Activated CD4-positive, alpha-beta T cell treated with anti-CD3 and anti-CD28 coated beads for 36 hours (primary cell): ENCODE measurements at regions not wholly inside any gene's neighbourhood (a gene's known extent, or its start where the extent isn't known, plus 50 kb on each side); places are given as distances from the start of the nearest gene placed in this dataset.
"Not testable (repeated sequence)": the region's sequence is repeated elsewhere in the genome, so short reads cannot be mapped to it uniquely, and the experiment has no call there.

Experiments used
- ATAC-seq: fragments of 200-7000 bp; cut with Tn5 transposase; one replicate; pipeline ENCODE4 v1.10.0; 2021; ENCODE audit warnings: mild to moderate bottlenecking, moderate library complexity
- CTCF ChIA-PET: fragments of 350-600 bp; sonication (Branson Sonifier 250); formaldehyde crosslinking; loops from one replicate; lab custom pipeline; 2021; ENCODE audit warnings: antibody characterized with exemption; lab: Charles Lee
- POLR2A ChIA-PET: fragments of 350-600 bp; sonication (Branson Sonifier 250); formaldehyde crosslinking; loops from one replicate; lab custom pipeline; 2021; ENCODE audit warnings: antibody characterized with exemption, inconsistent platforms; lab: Charles Lee
- DNase-seq: peaks from one replicate; pipeline ENCODE4 v3.0.0-alpha.2; 2020
- H3K27ac Mint-ChIP-seq: one replicate; pipeline ENCODE4 v1.8.0; 2021; ENCODE audit warnings: mixed read lengths
- H3K27me3 Mint-ChIP-seq: one replicate; pipeline ENCODE4 v1.8.0; 2021; ENCODE audit warnings: mixed read lengths
- H3K36me3 Mint-ChIP-seq: one replicate; pipeline ENCODE4 v1.8.0; 2021; ENCODE audit warnings: low read depth, mixed read lengths
- H3K4me1 Mint-ChIP-seq: one replicate; pipeline ENCODE4 v1.8.0; 2021; ENCODE audit warnings: mixed read lengths
- H3K4me3 Mint-ChIP-seq: one replicate; pipeline ENCODE4 v1.8.0; 2021; ENCODE audit warnings: mild to moderate bottlenecking, moderate library complexity, mixed read lengths
- H3K9me3 Mint-ChIP-seq: one replicate; pipeline ENCODE4 v1.8.0; 2021; ENCODE audit warnings: low read depth, mixed read lengths
- intact Hi-C, 2 experiments: fragments of 100-400 bp; cut with DNase I in 1 of 2; cut with micrococcal nuclease in 1 of 2; formaldehyde crosslinking; loops; one replicate each; pipeline versions ENCODE4 v1.14.2 to v1.15.1; 2022 to 2024; cut with DNase I, micrococcal nuclease

DNA sequence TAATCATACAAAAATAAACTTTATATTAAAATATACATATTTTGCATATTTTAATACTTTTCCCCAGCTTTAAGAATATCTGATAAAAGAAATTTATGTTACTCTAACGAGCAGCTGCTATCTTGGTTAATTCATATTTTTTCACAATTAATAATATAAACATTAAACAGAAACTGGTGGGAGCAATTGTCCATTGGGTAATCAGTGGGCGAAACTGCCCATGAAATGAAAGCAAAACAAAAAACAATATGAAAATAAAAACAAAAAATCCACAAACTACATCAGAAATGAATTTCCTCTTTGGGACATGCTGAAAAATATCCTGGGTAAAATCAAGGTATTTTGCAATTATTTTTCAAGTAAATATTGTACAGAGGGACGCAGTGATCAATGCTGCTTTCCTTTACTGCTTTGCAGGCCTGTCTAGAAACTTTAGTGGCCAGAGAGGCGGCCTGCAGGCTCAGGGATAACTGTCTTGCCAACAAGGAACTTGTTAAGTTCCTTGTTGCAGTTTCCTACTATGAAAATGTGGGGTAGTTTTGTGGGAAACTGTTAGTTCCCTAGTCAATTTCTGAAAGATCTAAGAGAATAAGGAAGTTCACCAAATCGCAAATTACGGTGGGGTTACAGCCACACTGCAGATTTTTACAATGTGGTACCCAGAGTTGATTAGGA lies 309.0 kb upstream of the PLGLB2 start:
- ATAC-seq, H3K27ac Mint-ChIP-seq, H3K36me3 Mint-ChIP-seq, H3K9me3 Mint-ChIP-seq, H3K4me3 Mint-ChIP-seq, POLR2A ChIA-PET, DNase-seq, H3K27me3 Mint-ChIP-seq, CTCF ChIA-PET, intact Hi-C loops: not testable (repeated sequence)
- H3K4me1 Mint-ChIP-seq: peaks cover 18% of the 10 kb centered on the region

DNA sequence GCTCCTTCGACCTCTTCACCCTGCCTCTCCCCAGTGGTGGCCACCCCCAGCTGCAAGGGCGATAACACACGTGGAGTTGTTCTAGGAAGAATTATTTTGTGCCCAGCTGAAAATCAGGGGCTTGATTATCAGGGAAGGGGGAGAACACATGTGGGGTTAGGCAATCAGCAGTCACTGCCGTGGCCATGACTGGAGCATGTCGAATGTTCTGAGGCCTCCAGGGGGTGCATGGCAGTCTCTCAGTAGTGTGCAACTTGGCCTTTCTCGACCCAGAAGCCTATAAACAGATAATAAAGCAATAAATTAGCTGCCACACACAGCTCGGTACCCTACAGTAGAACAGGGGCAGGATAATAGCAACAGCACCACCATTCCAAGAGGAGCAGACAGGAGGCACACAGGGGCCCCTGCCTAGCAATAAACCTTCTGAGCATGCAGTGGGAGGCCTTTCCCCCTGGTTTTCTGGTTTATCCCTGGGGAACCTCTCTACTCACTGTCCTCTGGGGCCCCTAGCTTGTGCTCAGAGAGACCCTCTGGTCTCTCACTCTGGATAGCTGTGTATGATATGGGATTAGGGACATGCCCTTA lies 308.2 kb upstream of the PLGLB2 start:
- POLR2A ChIA-PET, H3K4me3 Mint-ChIP-seq, DNase-seq, H3K27me3 Mint-ChIP-seq, ATAC-seq, H3K27ac Mint-ChIP-seq, intact Hi-C loops, CTCF ChIA-PET, H3K9me3 Mint-ChIP-seq, H3K36me3 Mint-ChIP-seq: not testable (repeated sequence)
- peaks cover 22% of the 10 kb centered on the region for H3K4me1 Mint-ChIP-seq

DNA sequence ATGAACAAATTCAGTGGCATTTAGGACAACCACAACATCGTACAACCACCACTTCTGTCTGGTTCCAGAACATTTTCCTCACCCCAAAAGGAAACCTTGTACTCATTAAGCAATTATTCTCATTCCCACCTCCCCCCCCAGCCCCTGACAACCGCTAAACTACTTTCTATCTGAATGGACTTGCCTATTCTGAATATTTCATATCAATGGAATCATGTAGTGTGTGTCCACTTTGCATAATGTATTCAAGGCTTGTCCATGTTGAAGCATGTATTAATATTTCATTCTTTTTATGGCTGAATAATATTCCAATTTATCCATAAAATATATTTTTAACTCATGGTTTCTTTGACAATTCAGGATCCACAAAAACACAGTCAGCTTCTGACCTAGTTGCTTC lies 307.2 kb upstream of the PLGLB2 start:
- intact Hi-C loops: not testable (repeated sequence)

DNA sequence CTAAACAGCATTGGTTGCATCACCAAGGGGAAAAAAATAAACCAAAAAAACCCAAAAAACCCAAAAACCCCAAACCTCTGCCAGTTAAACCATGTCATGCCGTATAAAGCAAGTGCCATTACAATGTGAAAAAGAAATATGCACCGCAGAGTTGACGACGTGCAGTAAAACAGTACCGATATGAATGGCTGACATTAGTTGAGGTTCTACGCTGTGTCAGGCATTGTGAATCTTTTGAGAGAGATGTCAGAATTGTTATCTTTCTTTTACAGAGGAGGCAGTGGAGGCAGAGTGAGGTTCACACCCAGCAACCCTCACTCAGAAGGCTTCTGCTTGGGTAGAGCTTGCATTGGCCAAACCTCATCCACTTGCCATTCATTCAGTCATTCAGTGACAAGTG lies 306.5 kb upstream of the PLGLB2 start:
- H3K9me3 Mint-ChIP-seq, H3K4me3 Mint-ChIP-seq, H3K27ac Mint-ChIP-seq, H3K27me3 Mint-ChIP-seq, POLR2A ChIA-PET, H3K36me3 Mint-ChIP-seq, intact Hi-C loops, CTCF ChIA-PET, DNase-seq: not testable (repeated sequence)
- ATAC-seq: peak; percentile 7
- peaks cover 32% of the 10 kb centered on the region for H3K4me1 Mint-ChIP-seq

More for the DNA sequence above, 307.2 kb upstream of the PLGLB2 start:
- CTCF ChIA-PET, ATAC-seq, H3K4me3 Mint-ChIP-seq, H3K27me3 Mint-ChIP-seq, H3K36me3 Mint-ChIP-seq, H3K9me3 Mint-ChIP-seq, H3K27ac Mint-ChIP-seq, DNase-seq, POLR2A ChIA-PET: not testable (repeated sequence)
- H3K4me1 Mint-ChIP-seq: peaks cover 30% of the 10 kb centered on the region

DNA sequence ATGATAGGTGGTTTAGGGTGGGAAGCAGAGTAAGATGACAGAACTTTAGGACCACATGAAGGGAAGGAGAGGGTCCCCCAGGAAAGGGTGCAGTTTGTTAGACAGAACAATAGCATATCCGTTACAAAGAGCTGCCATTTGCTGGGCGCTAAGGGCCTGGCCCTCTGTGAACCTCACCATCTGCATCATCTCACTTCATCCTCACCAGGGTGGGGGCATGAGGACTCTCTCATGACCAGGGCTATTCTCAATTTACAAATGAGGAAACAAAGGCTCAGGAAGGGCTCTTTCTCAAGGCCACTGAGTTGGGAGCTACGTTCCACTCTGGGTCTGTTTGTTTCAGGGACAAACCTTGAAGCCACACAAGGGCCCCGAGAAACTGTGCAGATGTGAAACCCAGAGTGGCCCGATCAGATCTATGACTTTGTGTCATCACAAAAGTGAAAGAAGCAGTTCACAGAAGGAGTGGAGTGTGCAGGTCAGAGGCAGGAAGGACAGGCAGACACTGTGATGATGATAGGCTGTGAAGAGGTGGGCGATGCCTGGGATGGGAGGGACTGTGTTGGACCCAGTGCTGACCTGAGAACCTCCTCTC lies 304.8 kb upstream of the PLGLB2 start:
- peak; percentile 56 for DNase-seq
- H3K9me3 Mint-ChIP-seq, H3K36me3 Mint-ChIP-seq, H3K4me3 Mint-ChIP-seq, POLR2A ChIA-PET, H3K27me3 Mint-ChIP-seq, CTCF ChIA-PET, intact Hi-C loops: not testable (repeated sequence)
- ATAC-seq: peak; percentile 75
- H3K27ac Mint-ChIP-seq: peak overlapping the region; percentile 19
- peaks cover 35% of the 10 kb centered on the region for H3K4me1 Mint-ChIP-seq

DNA sequence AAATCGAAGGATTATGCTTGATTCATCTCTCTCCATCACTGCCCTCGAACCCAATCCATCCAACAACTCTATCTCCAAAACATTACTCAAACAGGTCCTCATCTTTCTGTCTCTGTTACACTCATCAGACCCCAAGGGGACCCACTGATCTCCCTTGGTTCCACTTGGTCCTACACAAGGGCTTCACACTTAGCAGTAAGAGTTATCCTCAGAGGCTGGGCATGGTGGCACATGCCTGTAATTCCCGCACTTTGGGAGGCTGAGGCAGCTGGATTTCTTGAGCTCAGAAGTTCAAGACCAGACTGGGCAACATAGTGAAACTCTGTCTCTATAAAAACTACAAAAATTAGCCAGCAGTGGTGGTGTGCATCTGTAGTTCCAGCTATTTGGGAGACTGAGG lies 302.9 kb upstream of the PLGLB2 start:
- CTCF ChIA-PET, POLR2A ChIA-PET, H3K36me3 Mint-ChIP-seq, H3K27me3 Mint-ChIP-seq, H3K27ac Mint-ChIP-seq, H3K4me3 Mint-ChIP-seq, intact Hi-C loops, ATAC-seq, H3K9me3 Mint-ChIP-seq, DNase-seq: not testable (repeated sequence)
- peaks cover 35% of the 10 kb centered on the region for H3K4me1 Mint-ChIP-seq

DNA sequence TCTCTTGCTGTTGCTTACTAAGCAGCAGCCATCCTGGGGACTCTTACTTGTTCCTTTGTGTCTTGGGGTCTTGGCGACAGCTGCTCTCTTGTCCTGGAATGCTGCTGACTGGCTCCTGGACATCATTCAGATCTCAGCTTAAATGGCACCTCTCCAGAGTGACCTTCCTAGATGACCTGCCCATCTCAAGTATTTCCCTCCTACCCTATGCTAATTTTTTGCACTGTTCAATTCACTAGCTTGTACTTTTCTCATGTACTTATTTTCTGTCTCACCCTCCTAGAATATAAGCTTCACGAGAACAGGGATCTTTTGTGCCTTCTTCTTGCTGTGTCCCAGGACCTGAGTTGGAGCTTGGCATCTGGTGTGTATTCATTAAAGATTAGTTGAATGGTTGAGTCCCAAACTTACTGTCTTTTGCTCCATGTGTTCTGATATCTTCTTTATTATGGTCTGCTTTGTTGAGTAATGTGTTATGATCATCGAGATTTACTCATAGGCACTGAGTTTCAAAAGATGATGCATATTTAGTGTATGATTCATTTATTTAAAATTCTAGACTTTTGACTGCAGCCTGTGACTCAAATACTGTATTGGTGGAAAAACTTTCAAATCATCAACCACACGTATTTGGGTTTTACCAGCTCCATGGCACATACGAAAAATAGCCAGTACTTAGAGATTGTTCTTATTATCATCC lies 302.1 kb upstream of the PLGLB2 start:
- intact Hi-C loops: not testable (repeated sequence)

DNA sequence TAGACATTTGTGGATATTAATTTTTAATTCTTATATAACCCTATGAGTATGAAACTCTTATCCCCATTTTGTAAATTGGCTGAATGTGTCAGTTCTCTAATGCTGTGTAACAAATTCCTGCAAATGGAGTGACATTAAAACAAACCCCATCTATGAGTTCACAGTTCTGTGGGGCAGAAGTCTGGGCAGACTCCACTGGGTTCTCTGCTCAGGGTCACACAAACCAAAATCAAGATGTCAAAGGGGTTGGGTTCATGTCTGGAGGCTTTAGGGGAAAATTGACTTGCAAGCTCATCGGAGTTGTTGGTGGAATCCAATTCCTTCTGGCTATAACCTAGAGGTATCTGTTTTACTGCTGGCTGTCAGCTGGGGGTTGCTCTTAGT lies 301.6 kb upstream of the PLGLB2 start:
- POLR2A ChIA-PET, H3K27ac Mint-ChIP-seq, intact Hi-C loops, CTCF ChIA-PET, H3K36me3 Mint-ChIP-seq, DNase-seq, H3K4me3 Mint-ChIP-seq, H3K9me3 Mint-ChIP-seq, H3K27me3 Mint-ChIP-seq: not testable (repeated sequence)
- peaks cover 32% of the 10 kb centered on the region for H3K4me1 Mint-ChIP-seq
- peak; percentile 48 for ATAC-seq

More for the DNA sequence above, 302.1 kb upstream of the PLGLB2 start:
- H3K4me3 Mint-ChIP-seq, POLR2A ChIA-PET, H3K9me3 Mint-ChIP-seq, CTCF ChIA-PET, DNase-seq, H3K27me3 Mint-ChIP-seq, H3K36me3 Mint-ChIP-seq: not testable (repeated sequence)
- Mint-ChIP-seq H3K27ac (peak overlapping the region; percentile 79), H3K4me1 (peaks cover 35% of the 10 kb centered on the region)
- ATAC-seq: peak; percentile 66

DNA sequence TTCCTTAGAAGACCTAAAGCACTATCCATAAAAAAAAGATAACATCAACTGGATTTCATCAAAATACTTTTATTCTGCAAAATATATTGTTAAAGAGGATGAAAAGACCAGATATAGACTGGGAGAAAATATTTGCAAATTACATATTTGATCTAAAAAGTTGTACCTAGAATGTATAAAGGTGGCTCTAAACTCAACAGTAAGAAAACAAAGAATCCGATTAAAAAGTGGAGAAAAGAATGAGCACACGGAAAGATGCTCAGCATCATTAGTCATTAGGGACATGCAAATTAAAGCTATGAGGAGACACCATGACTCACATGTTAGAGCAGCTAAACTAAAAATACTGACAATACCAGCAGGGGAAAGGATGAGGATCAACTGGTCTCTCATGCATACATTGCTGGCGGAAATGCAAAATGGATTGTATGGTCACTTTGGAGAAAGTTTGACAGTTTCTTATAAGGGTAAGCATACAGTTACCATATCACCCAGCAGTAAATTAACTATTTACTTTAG lies 298.4 kb upstream of the PLGLB2 start:
- H3K36me3 Mint-ChIP-seq, H3K27ac Mint-ChIP-seq, DNase-seq, H3K9me3 Mint-ChIP-seq, intact Hi-C loops, POLR2A ChIA-PET, H3K27me3 Mint-ChIP-seq, H3K4me3 Mint-ChIP-seq, CTCF ChIA-PET: not testable (repeated sequence)
- peak; percentile 45 for ATAC-seq
- peaks cover 21% of the 10 kb centered on the region for H3K4me1 Mint-ChIP-seq

DNA sequence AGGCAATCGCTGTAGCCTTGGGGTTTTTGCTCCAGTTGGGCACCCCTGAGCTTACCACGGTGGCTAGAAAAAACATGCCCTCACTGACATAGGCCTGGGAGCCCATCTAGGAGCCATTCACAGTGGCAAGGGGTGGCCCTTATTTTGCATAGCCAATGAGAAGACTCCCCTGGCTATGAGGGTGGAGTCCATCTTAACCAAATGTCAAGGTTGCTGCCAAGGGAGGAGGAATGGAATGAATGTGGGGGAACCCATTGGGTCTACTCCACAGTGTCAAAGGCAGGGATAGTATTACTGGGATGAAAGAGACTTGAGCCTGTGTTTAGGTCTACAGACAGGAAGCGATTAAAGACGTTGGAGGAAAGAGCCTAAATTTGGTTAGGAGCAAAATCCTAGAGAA lies 295.7 kb upstream of the PLGLB2 start:
- ATAC-seq, intact Hi-C loops, H3K27me3 Mint-ChIP-seq, H3K4me1 Mint-ChIP-seq, H3K27ac Mint-ChIP-seq, CTCF ChIA-PET, H3K9me3 Mint-ChIP-seq, DNase-seq, H3K4me3 Mint-ChIP-seq, POLR2A ChIA-PET, H3K36me3 Mint-ChIP-seq: not testable (repeated sequence)

DNA sequence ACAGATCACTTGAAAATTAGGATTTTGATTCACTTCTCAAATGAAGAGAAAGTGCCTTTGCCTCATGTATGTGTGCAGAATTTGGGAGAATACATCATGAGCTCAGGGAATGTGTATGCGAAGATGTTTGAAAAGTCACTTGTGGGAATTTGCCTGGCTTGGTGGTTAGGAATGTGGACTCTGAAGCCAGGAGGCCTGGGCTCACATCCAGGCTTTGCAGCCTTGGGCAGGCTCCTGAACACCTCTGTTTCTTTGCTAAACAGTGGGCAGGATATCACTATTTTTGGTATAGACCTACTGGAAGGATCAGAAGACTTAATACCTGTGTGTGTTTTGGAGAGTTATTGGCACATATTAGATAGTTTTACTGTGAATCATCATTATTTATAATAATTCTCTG lies 295.0 kb upstream of the PLGLB2 start:
- intact Hi-C loops, H3K4me3 Mint-ChIP-seq, POLR2A ChIA-PET, ATAC-seq, H3K36me3 Mint-ChIP-seq, H3K9me3 Mint-ChIP-seq, CTCF ChIA-PET, H3K4me1 Mint-ChIP-seq, H3K27ac Mint-ChIP-seq, DNase-seq, H3K27me3 Mint-ChIP-seq: not testable (repeated sequence)
